HEK293 (cell line): ENCODE measurements at regions not wholly inside any gene's neighbourhood (a gene's known extent, or its start where the extent isn't known, plus 50 kb on each side); places are given as distances from the start of the nearest gene placed in this dataset.

Experiments
- CTCF ChIA-PET: fragments of 350-600 bp; formaldehyde crosslinking; extraction: SDS; loops from one replicate; lab custom pipeline; 2021; ENCODE audit warnings: antibody characterized with exemption; lab: Yijun Ruan, JAX
- POLR2A ChIA-PET: fragments of 300-600 bp; formaldehyde crosslinking; extraction: SDS; loops from one replicate; lab custom pipeline; 2020; ENCODE audit warnings: antibody characterized with exemption, inconsistent platforms; lab: Yijun Ruan, JAX
- H3K27ac ChIP-seq: fragments of 200-500 bp; sonication (Bioruptor generic); 2 replicates; pipeline ENCODE4 v1.5.1; 2014; ENCODE audit warnings: low read depth, low read length, control low read depth, inconsistent platforms; ENCODE audit errors: extremely low read depth
- H3K36me3 ChIP-seq, 2 experiments: fragments of 200-500 bp in 1 of 2; sonication (Bioruptor generic) in 1 of 2; 1 replicate in 1 of 2; 2 replicates in 1 of 2; pipeline ENCODE4 v1.5.1; 2014 to 2017; ENCODE audit warnings: inconsistent platforms in 2 of 2, low read length in 2 of 2; ENCODE audit not compliant: control insufficient read depth in 2 of 2, insufficient read depth in 1 of 2
- H3K4me1 ChIP-seq: fragments of 200-500 bp; sonication (Bioruptor generic); 2 replicates; pipeline ENCODE4 v1.5.1; 2014; ENCODE audit warnings: mild to moderate bottlenecking, low read length, inconsistent platforms; ENCODE audit not compliant: control insufficient read depth, insufficient read depth
- H3K4me3 ChIP-seq: 2 replicates; pipeline ENCODE4 v1.5.1; 2011; ENCODE audit warnings: low read depth, mild to moderate bottlenecking, control low read depth, low read length, moderate library complexity
- H3K9me3 ChIP-seq: fragments of 200-500 bp; sonication (Bioruptor generic); 2 replicates; pipeline ENCODE4 v1.5.1; 2014; ENCODE audit warnings: low read depth, low read length, inconsistent platforms; ENCODE audit not compliant: control insufficient read depth, insufficient read depth
- AEBP2 ChIP-seq: fragments of 450-650 bp; formaldehyde crosslinking; IDR thresholded peaks from 2 replicates; pipeline ENCODE4 v1.5.1; 2016; ENCODE audit warnings: missing biosample characterization, missing genetic modification characterization, borderline replicate concordance
- HOXD13 ChIP-seq: sonication (generic); formaldehyde crosslinking; IDR thresholded peaks from 2 replicates; pipeline ENCODE4 v1.8.0; 2022; ENCODE audit warnings: missing genetic modification reagents, borderline replicate concordance
- IKZF3 ChIP-seq: fragments of 450-650 bp; IDR thresholded peaks from 2 replicates; pipeline ENCODE4 v1.5.0; 2018; ENCODE audit warnings: missing biosample characterization, mild to moderate bottlenecking, missing genetic modification characterization, moderate library complexity
- KLF16 ChIP-seq: fragments of 450-650 bp; formaldehyde crosslinking; IDR thresholded peaks from 2 replicates; pipeline ENCODE4 v1.5.1; 2017; ENCODE audit warnings: missing biosample characterization, missing genetic modification characterization
- MZF1 ChIP-seq: fragments of 450-650 bp; formaldehyde crosslinking; IDR thresholded peaks from 2 replicates; pipeline ENCODE4 v1.5.1; 2017; ENCODE audit warnings: missing biosample characterization, missing genetic modification characterization, borderline replicate concordance
- PATZ1 ChIP-seq: fragments of 450-650 bp; formaldehyde crosslinking; IDR thresholded peaks from 2 replicates; pipeline ENCODE4 v1.5.1; 2016; ENCODE audit warnings: missing biosample characterization, missing genetic modification characterization
- PRDM4 ChIP-seq: fragments of 450-650 bp; formaldehyde crosslinking; IDR thresholded peaks from 2 replicates; pipeline ENCODE4 v1.5.1; 2017; ENCODE audit warnings: missing biosample characterization, missing genetic modification characterization
- SETDB1 ChIP-seq: IDR thresholded peaks from one replicate; pipeline ENCODE4 v1.6.1; 2017; ENCODE audit warnings: mild to moderate bottlenecking, low read length, moderate library complexity, mixed read lengths; ENCODE audit not compliant: insufficient read length
- SP3 ChIP-seq: fragments of 450-650 bp; formaldehyde crosslinking; IDR thresholded peaks from 2 replicates; pipeline ENCODE4 v1.5.1; 2016; ENCODE audit warnings: missing biosample characterization, missing genetic modification characterization
- ZBTB11 ChIP-seq: fragments of 450-650 bp; formaldehyde crosslinking; conservative IDR thresholded peaks from 2 replicates; pipeline ENCODE4 v1.5.1; 2016; ENCODE audit warnings: low read depth, missing biosample characterization, missing genetic modification characterization
- ZEB2 ChIP-seq: fragments of 450-650 bp; formaldehyde crosslinking; IDR thresholded peaks from 2 replicates; pipeline ENCODE4 v1.5.1; 2016; ENCODE audit warnings: missing biosample characterization, missing genetic modification characterization
- ZNF174 ChIP-seq: fragments of 450-650 bp; formaldehyde crosslinking; IDR thresholded peaks from 2 replicates; pipeline ENCODE4 v1.5.0; 2017; ENCODE audit warnings: missing biosample characterization, mild to moderate bottlenecking, missing genetic modification characterization
- ZNF19 ChIP-seq: fragments of 450-650 bp; formaldehyde crosslinking; IDR thresholded peaks from 2 replicates; pipeline ENCODE4; 2016; ENCODE audit warnings: missing biosample characterization, missing genetic modification characterization, low read depth
- ZNF223 ChIP-seq: fragments of 450-650 bp; formaldehyde crosslinking; IDR thresholded peaks from 2 replicates; pipeline ENCODE4 v1.5.1; 2016; ENCODE audit warnings: missing biosample characterization, missing genetic modification characterization
- ZNF274 ChIP-seq, 2 experiments: fragments of 200-500 bp in 1 of 2; fragments of 450-650 bp in 1 of 2; sonication (Bioruptor generic) in 1 of 2; formaldehyde crosslinking in 1 of 2; IDR thresholded peaks; 2 replicates each; pipeline versions ENCODE4 v1.5.1 to v1.6.1; 2014 to 2016; ENCODE audit warnings: borderline replicate concordance in 1 of 2, inconsistent platforms in 1 of 2, low read length in 1 of 2, missing biosample characterization in 1 of 2, missing genetic modification characterization in 1 of 2
- ZNF292 ChIP-seq: fragments of 450-650 bp; formaldehyde crosslinking; IDR thresholded peaks from 2 replicates; pipeline ENCODE4 v1.5.1; 2016; ENCODE audit warnings: low read depth, missing biosample characterization, missing genetic modification characterization, borderline replicate concordance
- ZNF394 ChIP-seq: fragments of 450-650 bp; formaldehyde crosslinking; IDR thresholded peaks from 2 replicates; pipeline ENCODE4 v1.5.1; 2016; ENCODE audit warnings: missing biosample characterization, missing genetic modification characterization, mild to moderate bottlenecking, moderate library complexity, borderline replicate concordance
- ZNF530 ChIP-seq: fragments of 450-650 bp; formaldehyde crosslinking; IDR thresholded peaks from 2 replicates; pipeline ENCODE4 v1.5.1; 2016; ENCODE audit warnings: low read depth, missing biosample characterization, missing genetic modification characterization
- ZNF555 ChIP-seq: fragments of 450-650 bp; formaldehyde crosslinking; conservative IDR thresholded peaks from 2 replicates; pipeline ENCODE4 v1.5.1; 2017; ENCODE audit warnings: missing biosample characterization, mild to moderate bottlenecking, missing genetic modification characterization, inconsistent platforms
- ZNF561 ChIP-seq: fragments of 450-650 bp; IDR thresholded peaks from 2 replicates; pipeline ENCODE4 v1.5.1; 2018; ENCODE audit warnings: missing biosample characterization, missing genetic modification characterization, borderline replicate concordance
- ZNF596 ChIP-seq: fragments of 450-650 bp; IDR thresholded peaks from 2 replicates; pipeline ENCODE4 v1.5.0; 2018; ENCODE audit warnings: missing biosample characterization, mild to moderate bottlenecking, missing genetic modification characterization, moderate library complexity
- ZNF624 ChIP-seq: fragments of 450-650 bp; formaldehyde crosslinking; IDR thresholded peaks from 2 replicates; pipeline ENCODE4 v1.5.1; 2017; ENCODE audit warnings: missing biosample characterization, missing genetic modification characterization
- ZNF670 ChIP-seq: fragments of 450-650 bp; formaldehyde crosslinking; IDR thresholded peaks from 2 replicates; pipeline ENCODE4 v1.5.1; 2016; ENCODE audit warnings: missing biosample characterization, missing genetic modification characterization, low read depth
- ZNF707 ChIP-seq: fragments of 450-650 bp; formaldehyde crosslinking; IDR thresholded peaks from 2 replicates; pipeline ENCODE4 v1.5.1; 2016; ENCODE audit warnings: missing biosample characterization, missing genetic modification characterization

- TF ChIP-seq ZNF223 (tag by site-specific recombination) = no peak
- TF ChIP-seq AEBP2 (tag by site-specific recombination) = no peak
- TF ChIP-seq ZNF274 (IDR thresholded peaks at IDR 0.05; ENCODE audit: low read length) = no peak
- TF ChIP-seq ZNF274 (tag by site-specific recombination; IDR thresholded peaks at IDR 0.05; ENCODE audit: borderline replicate concordance) = no peak
- TF ChIP-seq ZNF561 = no peak
- TF ChIP-seq MZF1 (tag by site-specific recombination) = no peak
- TF ChIP-seq ZEB2 = no peak
- no peak for TF ChIP-seq ZNF292
- no peak for TF ChIP-seq ZNF174
- TF ChIP-seq ZNF555 = no peak
- TF ChIP-seq IKZF3 (tag by site-specific recombination) = no peak
- TF ChIP-seq SETDB1 = no peak
- TF ChIP-seq ZNF670 (tag by site-specific recombination) = no peak
- H3K9me3 ChIP-seq = no peaks in the 10 kb centered on the region
- no peaks in the 10 kb centered on the region for H3K4me1 ChIP-seq
- H3K4me3 ChIP-seq = no peak overlapping the region
- H3K36me3 ChIP-seq = no peaks in the 10 kb centered on the region
- POLR2A ChIA-PET = no interaction called here
- H3K27ac ChIP-seq = no peak overlapping the region
- CTCF ChIA-PET = interaction anchor here (1.0 kb wide), 1 partner anchor 344 kb away, joined by 4 read pairs; no protein-coding TSS in a partner anchor
Observed at GRCh38 chr5:142514196-142514595, 171.7 kb downstream of the FGF1 start.

GRCh38 chr5:142512043-142513042, 173.5 kb downstream of the FGF1 start:
- CTCF ChIA-PET = interaction anchor here (0.6 to 0.7 kb wide), 2 partner anchors 10 to 86 kb away, joined by 3 to 4 read pairs; no protein-coding TSS in a partner anchor
- Histone ChIP-seq H3K4me3 (no peak overlapping the region), H3K36me3 (no peaks in the 10 kb centered on the region), H3K4me1 (peaks cover 11% of the 10 kb centered on the region), H3K9me3 (no peaks in the 10 kb centered on the region), H3K27ac (no peak overlapping the region)
- POLR2A ChIA-PET = no interaction called here
- no peak for TF ChIP-seq HOXD13
- TF ChIP-seq ZNF394 (tag by site-specific recombination) = no peak
- no peak for TF ChIP-seq KLF16 (tag by site-specific recombination)
- TF ChIP-seq ZNF530 (tag by site-specific recombination) = no peak
- TF ChIP-seq ZBTB11 = no peak
- TF ChIP-seq SP3 (tag by site-specific recombination) = no peak
- no peak for TF ChIP-seq PRDM4 (tag by site-specific recombination)
- no peak for TF ChIP-seq PATZ1
- no peak for TF ChIP-seq ZNF19 (tag by site-specific recombination)
- no peak for TF ChIP-seq ZNF707 (tag by site-specific recombination)
- TF ChIP-seq ZNF596 = no peak
- TF ChIP-seq ZNF274 (IDR thresholded peaks at IDR 0.05; ENCODE audit: low read length) = no peak
- TF ChIP-seq ZNF274 (tag by site-specific recombination; IDR thresholded peaks at IDR 0.05; ENCODE audit: borderline replicate concordance) = no peak
- TF ChIP-seq ZNF624 (tag by site-specific recombination) = no peak
